Pulmonary artery endothelial cell (primary cell): ENCODE measurements at regions not wholly inside any gene's neighbourhood (a gene's known extent, or its start where the extent isn't known, plus 50 kb on each side); places are given as distances from the start of the nearest gene placed in this dataset.
"Not testable (repeated sequence)": the region's sequence is repeated elsewhere in the genome, so short reads cannot be mapped to it uniquely, and the experiment has no call there.

Experiments
- DNase-seq: peaks from one replicate; pipeline ENCODE4 v3.0.0-alpha.2; 2011; ENCODE audit warnings: low read depth, low spot score

- not testable (repeated sequence) for DNase-seq
These were observed 51.5 kb upstream of the MUC20 start for GRCh38 chr3:195669310-195669709.

DNA sequence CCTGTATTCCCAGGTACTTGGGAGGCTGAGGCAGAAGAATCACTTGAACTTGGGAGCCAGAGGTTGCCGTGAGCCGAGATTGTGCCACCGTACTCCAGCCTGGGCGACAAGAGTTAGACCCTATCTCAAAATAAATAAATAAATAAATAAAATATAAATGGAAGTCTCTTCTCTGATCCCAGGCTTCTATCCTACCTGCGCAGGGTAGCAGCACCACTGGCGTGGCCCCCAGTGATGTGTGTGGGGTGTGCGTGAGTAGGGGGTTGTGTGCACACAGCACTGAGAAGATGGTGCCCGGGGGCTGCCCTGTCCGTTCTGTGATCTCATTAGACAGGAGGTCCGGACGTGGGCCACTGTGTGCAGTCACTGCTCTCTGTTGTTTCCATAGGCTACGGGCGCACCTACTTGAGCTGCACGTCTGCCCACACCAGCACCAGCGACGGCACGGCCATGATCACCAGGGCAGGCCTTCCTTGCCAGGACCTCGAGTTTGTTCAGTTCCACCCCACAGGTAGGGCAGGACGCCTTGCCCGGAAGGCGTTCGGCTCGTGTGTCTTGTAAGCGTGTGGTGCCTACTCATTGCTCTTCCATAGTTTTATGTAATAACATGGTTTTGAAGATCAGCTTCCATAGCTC lies 52.5 kb upstream of the MUC20 start:
- DNase-seq, result not testable (repeated sequence)

DNA sequence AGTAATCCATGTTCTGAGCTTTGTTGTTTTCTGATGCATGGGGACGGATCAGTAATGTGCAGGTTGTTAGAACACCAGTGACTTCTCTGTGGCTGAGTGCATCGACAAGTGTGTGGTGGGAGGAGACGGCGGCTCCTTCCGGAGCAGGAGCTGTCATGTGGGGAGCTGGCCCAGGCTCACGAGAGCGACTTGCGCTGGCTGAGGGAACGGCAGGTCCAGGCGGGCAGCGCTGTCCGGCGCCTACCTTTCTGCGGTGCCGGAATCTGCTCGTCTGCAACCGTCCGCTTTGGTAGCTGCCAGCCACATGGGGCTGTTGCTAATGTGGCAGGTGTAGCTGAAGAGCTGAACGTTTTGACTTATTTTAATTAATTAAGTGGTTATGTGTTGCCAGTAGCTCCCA lies 55.5 kb upstream of the MUC20 start:
- DNase-seq, result not testable (repeated sequence)

GRCh38 chr3:195664131-195664530 lies 56.6 kb upstream of the MUC20 start:
- not testable (repeated sequence) for DNase-seq

DNA sequence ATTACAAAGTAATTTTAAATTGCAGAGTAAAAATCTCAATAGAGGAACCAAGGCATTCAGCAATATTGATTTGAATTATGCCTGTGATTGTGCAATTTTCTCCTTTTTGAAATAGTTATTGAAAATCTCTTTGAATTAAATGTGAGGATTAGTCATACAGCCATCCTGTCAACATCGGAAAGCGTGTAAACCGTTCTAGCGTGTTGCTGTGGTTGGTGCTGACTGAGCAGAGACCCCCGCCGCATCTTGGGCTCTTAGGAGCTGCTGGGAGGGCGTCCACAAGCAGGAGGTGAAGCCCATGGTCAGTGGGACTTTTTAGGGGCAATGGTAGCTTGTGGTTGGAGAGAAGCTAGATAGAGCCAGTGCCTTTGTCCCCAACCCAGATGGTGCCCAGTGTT lies 61.6 kb upstream of the MUC20 start:
- DNase-seq, result not testable (repeated sequence)

GRCh38 chr3:195658381-195659135 lies 62.2 kb upstream of the MUC20 start:
- DNase-seq, result not testable (repeated sequence)

- peak; percentile 5 for DNase-seq
These were observed 63.1 kb upstream of the MUC20 start for GRCh38 chr3:195657475-195658372.

DNA sequence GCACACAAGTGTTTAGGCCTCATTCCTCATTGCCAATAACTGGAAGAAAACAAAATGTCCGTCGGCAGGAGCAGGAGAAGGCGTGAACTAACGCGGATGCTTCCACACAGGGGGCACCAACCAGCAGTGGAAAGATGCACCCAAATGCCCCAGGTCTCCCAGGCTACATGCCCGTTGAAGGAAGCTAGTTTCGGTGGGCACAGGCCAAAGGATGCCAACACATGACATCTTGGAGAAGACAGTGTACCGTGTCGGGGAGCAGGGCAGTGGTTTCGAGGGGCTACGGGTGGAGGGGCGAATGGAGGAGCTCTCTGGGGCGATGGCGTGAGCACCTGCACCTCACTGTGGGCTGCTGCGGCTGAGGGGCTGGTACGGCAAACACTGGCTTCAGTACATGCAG lies 64.7 kb upstream of the MUC20 start:
- not testable (repeated sequence) for DNase-seq

GRCh38 chr3:195654746-195655145 lies 66.0 kb upstream of the MUC20 start:
- not testable (repeated sequence) for DNase-seq

GRCh38 chr3:195654138-195654537 lies 66.6 kb upstream of the MUC20 start:
- not testable (repeated sequence) for DNase-seq

- not testable (repeated sequence) for DNase-seq
These were observed 67.1 kb upstream of the MUC20 start for GRCh38 chr3:195653641-195654040.

- not testable (repeated sequence) for DNase-seq
These were observed 64.4 kb upstream of the APOD start for GRCh38 chr3:195647912-195648702.

- not testable (repeated sequence) for DNase-seq
These were observed 62.1 kb upstream of the APOD start for GRCh38 chr3:195645872-195646271.

DNA sequence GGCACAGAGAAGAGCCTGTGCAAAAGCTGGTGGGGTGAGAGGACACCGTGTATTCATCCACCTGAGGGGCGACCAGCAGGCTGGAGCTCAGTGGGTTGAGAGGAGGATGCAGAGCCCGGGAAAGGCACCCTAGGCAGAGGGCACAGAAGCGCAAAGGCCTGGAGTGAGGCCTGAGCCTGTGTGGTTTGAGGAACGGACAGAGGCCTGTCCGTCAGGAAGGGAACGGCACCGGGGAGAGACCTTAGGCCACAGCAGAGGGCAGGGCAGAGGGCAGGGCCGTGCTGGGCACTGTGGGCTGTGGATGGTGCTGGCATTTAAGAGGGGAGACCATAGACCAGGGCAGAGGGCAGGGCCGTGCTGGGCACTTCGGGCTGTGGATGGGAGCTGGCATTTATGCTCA lies 59.5 kb upstream of the APOD start:
- DNase-seq, result not testable (repeated sequence)

GRCh38 chr3:195642311-195642710 lies 58.6 kb upstream of the APOD start:
- not testable (repeated sequence) for DNase-seq

- DNase-seq, result not testable (repeated sequence)
These were observed 54.7 kb upstream of the APOD start for GRCh38 chr3:195638456-195638855.

DNA sequence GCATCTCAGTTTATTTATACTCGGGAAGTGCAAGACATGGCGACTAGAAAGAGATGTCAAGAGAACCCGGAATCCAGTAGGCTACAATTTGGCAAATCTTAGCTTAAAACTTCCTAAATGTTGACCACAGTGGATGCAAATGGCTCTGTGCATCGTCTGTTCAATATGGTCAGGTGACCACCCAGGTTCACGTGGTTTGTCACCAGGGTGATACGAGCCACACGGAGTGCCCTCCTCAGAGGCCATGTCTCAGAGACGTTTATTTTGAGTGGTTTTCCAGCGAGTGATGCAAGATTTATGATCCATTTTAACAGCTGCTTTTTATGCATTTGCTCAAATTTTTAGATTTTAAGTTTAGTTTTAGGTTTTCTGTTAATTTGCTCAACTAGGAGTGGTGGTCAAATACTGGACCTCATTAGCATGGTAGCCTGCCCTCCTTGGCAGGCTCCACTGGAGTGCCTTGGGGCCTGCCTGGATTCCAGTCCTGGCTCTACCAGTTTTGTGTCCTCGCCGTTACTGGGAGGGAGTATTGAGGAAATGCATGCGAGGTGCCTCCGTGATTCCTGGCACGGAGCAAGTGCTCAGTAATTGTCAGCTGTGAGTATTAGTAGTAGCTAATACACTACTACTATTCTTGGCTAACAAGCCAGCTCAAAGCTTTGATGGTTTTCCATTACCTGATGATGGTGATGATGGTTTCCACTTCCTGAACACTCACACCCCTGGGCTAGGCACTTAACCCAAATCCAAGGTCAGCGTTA lies 53.9 kb upstream of the APOD start:
- DNase-seq, result not testable (repeated sequence)

DNA sequence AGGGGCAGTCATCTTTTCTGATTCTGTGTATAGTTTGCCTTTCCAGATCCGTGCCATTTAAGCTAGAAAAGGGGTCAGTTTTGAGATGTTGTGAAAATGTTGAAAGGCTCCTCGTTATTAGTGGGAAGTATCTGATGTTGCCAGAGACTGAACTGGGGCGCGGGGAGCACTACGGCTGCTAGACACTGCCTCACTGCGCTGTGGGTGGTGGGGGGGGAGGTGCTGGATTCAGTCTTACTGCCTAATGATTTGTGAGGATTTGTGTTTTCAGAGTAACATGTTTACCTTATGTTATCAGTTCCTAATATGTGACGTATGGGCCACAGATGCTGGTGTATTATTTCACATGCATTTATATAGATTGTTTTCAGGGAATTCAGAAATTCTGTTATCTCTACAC lies 53.3 kb upstream of the APOD start:
- not testable (repeated sequence) for DNase-seq

DNA sequence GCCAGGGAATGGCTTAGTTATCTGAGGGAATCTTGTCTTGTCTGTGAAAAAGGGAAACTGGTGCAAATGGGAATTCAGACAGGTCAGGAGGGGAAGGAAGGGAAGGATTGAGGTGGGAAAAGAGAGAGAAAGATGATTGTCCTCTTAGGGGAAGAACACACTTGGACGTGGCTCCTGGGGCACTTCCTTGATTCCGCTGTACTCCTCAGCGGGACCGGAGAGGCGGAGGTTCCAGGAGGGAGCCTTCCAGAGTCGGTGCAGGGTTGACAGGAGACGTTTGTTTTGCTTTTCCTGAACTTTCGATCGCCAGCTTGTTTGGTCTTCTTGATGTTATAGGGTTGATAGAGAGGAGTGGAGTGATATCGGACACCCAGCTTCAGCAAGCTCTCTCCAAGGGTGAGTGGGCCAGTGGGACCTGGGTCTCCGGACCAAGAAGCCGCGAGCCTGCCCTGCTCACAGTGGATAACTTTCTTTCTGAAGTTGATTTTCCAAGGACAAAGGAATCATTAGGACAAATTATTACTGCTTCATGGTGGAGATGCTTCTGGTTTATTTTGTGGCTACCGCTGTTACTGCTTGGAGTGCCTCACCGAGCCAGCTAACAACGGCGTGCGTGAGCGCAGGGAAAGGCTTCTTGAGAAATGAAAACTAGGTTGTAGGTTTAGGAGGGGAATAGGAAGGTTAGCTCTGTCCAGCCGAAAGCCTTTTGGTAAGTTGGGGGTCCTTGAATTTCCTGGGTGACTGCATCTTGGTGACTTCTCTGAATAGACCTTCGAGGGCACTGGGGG lies 52.4 kb upstream of the APOD start:
- not testable (repeated sequence) for DNase-seq
